Activated CD8-positive, alpha-beta memory T cell treated with anti-CD3 and anti-CD28 coated beads for 1 hour (primary cell): ENCODE measurements at regions not wholly inside any gene's neighbourhood (a gene's known extent, or its start where the extent isn't known, plus 50 kb on each side); places are given as distances from the start of the nearest gene placed in this dataset.

Experiments used
- DNase-seq, 2 donors: peaks; one replicate each; pipeline ENCODE4 v3.0.0-alpha.2; 2020; ENCODE audit warnings: low read depth in 1 of 2; ENCODE audit errors: extremely low read depth in 1 of 2

GRCh38 chrY:19365321-19365720, 379.2 kb downstream of the KDM5D start:
- DNase-seq = no peak

- DNase-seq = no peak
These were observed 387.3 kb downstream of the KDM5D start for GRCh38 chrY:19357249-19357648.

GRCh38 chrY:19356735-19357134, 387.8 kb downstream of the KDM5D start:
- no peak for DNase-seq

- DNase-seq = no peak
These were observed 389.7 kb downstream of the KDM5D start for GRCh38 chrY:19354857-19355173.

DNA sequence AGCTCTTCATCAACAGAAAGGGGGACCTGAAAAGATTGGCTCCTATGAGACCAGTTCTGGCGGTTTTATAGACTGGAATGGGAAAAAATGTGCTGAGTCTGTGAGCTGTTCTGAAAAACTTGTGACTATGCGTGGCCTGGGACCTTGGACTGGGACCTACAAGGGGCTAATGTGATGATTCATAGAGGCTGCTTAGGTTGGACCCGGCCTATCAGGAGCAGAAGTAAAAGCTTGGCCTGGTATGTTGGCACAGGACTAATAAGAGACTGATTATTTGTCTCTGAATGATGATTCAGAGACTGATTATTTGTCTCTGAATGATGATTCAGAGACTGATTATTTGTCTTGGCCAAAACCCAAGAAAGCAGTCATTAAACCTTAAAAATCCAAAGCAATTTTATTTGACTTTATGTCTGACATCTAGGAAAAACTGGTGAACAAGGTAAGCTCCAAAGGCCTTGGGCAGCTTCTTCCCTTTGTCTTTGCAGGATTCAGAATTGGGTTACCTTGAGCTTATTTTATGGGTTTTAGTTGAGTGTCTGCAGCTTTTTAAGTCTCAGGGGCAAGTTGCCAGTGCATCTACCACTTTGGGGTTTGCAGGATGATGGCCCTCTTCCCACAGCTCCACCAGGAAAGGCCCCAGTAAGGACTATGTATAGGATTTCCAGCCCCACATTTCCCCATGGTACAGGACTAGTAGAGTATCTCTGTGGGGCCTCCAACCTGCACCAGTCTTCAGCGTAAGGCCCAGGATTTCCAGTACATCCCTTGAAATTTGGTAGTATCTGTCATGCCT, 390.3 kb downstream of the KDM5D start:
- no peak for DNase-seq

- DNase-seq = no peak
These were observed 392.9 kb downstream of the KDM5D start for GRCh38 chrY:19351616-19352015.

DNA sequence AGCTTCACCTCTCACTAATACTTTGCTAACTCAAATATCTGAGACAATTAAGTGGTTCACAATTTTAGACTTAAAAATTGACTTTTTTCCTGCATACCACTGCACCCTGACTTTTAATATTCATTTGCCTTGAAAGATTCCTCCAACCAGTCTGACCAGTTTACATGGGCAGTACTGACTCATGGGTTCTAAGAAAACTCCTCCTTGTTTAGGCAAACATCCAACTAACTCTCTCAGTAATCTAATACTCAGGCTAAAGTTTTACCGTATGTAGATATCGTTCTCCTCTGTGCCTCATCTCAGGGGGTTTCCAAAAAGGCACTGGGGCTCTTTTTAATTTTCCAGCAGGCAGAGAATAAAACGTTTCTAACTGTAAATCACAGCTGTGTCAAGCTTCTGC, 422.8 kb downstream of the KDM5D start:
- no peak for DNase-seq

DNA sequence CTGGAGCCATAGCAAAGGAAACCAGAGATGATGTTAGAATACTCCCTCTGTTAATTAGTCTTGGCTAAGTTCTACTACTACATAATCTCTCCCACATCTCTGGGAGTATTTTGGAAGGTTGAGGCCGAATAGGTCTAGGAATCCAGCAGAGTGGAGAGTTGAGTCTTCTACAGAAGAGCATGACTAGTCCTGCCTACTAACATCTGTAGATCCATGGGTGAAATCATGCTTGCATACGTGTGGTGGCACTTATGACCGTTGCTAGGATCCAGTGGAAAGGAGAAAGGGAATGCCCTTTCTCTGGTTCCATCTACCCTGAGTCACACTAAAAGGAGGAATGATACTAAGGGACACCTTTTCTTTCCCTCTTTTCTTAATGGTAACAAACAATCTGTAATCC, 425.4 kb downstream of the KDM5D start:
- DNase-seq = no peak

DNA sequence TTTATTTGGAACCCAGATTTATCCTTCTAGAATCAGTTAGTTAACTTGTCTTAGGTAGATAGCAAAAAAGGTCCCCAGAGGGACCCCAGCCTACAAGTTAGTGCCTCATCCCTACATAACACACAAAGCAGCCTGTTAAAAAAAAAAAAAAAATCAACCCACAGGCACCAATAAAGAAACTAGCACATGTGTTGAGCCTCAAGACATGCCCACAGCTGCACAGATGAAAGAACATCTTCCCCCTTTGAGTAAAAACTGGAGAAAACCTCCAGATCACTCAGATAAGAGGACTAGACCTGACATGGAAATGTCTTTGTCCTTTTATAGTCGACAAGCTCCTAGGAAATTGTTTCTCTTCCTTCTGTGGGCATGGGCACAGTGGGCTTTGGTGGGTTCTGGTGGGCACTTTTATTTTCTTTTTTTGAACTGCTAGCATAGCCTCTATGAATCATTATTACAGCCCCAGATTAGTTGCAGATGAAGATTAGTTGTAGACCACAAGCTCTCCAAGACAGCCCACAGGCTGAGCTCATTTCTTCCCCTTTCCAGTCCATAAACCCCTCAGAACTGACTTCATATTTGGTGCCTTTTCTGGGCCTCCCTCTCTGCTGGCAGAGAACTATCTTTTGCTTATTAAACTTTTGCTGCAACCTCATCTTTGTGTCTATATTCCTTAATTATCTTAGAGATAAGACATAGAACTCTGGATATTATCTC, 427.1 kb downstream of the KDM5D start:
- DNase-seq = no peak

DNA sequence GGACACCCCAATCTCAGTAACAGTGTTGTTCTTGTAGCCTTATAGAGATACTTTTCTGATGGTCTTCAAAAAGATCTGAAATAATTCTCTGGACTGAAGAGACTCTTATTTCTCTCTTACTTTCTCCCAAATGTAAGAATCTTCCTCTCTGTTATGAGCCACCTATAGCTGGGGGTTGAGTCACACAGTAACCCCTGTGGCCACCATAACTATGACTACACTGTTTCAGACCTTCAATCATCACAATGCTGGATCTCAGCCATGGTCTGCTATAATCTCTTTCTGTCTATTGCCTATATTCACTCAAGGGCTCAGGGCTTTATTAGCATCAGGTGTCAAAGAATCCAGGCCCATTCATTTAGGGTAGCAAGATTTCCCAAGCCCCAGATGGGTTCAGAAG, 436.9 kb downstream of the KDM5D start:
- no peak for DNase-seq

DNA sequence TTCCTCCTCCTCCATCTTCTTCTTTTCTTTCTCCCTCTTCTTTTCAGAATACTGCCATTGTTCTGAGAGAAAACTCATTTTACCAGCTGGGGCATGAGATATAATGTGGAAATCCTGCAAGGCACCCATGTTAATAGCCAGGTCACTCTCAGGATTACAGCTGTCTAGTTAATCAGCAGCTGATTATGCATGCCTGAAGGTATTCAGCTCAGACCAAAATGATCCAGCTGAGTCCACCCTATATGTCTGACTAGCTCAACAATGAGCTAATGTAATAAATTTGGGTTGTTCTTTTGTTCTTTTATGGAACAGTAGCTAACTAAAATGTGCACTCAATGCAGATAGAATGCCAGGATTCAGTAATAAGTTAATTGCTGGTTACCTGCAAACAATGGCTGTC, 441.4 kb downstream of the KDM5D start:
- DNase-seq = no peak

GRCh38 chrY:19290925-19291324, 453.6 kb downstream of the KDM5D start:
- no peak for DNase-seq

- DNase-seq = no peak
These were observed 470.4 kb downstream of the KDM5D start for GRCh38 chrY:19274076-19274475.

DNA sequence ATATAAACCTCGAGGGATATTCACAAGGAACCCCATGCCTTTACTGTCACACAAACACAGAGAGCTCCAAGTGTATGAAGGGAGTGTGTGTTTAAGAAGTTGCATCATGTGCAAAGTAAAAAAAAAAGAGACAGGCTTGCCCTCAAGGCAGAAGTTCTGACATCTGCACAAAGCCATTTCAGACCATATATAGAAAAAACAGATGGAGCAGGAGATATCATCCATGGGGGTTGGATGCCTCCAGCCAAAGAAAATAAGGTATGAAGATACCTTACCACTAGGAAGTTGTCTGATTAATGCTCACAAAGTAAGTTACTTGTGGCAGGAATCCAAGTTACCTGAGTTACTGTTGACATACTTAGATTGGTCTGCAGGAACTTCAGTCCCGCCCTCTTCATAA, 476.2 kb downstream of the KDM5D start:
- DNase-seq = no peak

- no peak for DNase-seq
These were observed 479.1 kb downstream of the KDM5D start for GRCh38 chrY:19265404-19265803.

GRCh38 chrY:19262310-19262709, 482.2 kb downstream of the KDM5D start:
- no peak for DNase-seq

- peak in 1 of 2 donors; percentile 7 for DNase-seq
These were observed 458.9 kb upstream of the HSFY2 start for GRCh38 chrY:19232276-19232994.

GRCh38 chrY:19220784-19221183, 447.2 kb upstream of the HSFY2 start:
- no peak for DNase-seq

DNA sequence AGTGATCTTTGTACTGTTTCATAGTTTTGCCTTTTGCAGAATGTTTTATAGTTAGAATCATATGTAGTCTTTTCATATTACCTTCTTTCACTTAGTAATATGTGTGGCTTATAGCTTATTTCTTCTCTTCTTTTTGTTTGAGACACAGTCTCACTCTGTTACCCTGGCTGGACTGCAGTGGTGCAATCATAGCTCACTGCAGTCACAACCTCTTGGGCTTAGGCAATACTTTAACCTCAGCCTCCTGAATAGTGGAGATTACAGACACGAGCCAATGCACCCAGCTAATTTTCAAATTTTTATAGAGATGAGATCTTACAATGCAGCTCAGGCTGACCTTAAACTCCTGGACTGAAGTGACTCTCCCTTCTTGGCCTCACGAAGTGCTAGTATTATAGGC, 435.4 kb upstream of the HSFY2 start:
- DNase-seq = no peak

DNA sequence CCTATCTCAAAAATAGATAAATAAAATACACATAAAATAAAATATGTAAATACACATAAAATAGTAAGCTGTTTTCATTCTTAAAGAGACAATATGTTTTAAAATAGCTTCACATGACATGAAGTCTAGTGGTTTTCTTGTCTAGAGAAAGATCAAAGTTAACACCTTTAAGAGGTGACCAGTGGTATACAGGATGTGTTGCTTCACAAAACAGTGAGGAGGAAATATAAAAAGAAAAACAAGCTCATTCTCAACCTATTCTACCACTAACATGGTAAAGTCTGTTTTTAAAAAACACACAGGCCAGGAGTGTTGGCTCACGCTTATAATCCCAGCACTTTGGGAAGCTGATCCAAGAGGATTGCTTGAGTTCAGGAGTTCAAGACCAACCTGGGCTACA, 433.5 kb upstream of the HSFY2 start:
- no peak for DNase-seq

DNA sequence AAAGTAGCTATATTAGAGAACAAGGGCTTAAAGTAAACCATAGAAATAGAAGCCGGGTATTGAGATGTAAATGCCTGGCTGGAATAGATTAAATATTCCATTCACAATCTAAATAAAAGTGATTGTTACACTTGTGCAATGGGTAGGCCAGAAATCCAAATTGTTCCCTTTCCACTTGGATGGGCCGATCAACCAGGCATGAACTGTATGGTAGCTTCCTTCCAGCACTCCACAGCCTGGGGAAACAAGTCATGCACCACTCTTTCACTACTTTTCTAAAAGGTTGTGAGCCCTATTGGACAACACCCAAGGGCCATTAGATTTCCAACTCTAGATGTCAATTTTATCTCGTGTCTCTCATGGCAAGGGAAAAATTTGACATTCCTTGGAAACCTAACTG, 407.3 kb upstream of the HSFY2 start:
- no peak for DNase-seq

- no peak for DNase-seq
These were observed 394.6 kb upstream of the HSFY2 start for GRCh38 chrY:19168202-19168565.
